Activated CD8-positive, alpha-beta T cell treated with anti-CD3 and anti-CD28 coated beads, Interleukin-2, amount 10 ng/mL, durations not matched to agents 7 days and 5 days (primary cell): ENCODE measurements at regions not wholly inside any gene's neighbourhood (a gene's known extent, or its start where the extent isn't known, plus 50 kb on each side); places are given as distances from the start of the nearest gene placed in this dataset.
"Not testable (repeated sequence)": the region's sequence is repeated elsewhere in the genome, so short reads cannot be mapped to it uniquely, and the experiment has no call there.

Experiments used
- ATAC-seq: fragments of 150-1000 bp; cut with Tn5 transposase; one replicate; pipeline ENCODE4 v1.10.0; 2021; ENCODE audit warnings: moderate library complexity
- CTCF ChIA-PET: fragments of 350-600 bp; sonication (Branson Sonifier 250); formaldehyde crosslinking; loops from one replicate; lab custom pipeline; 2021; ENCODE audit warnings: antibody characterized with exemption; lab: Charles Lee
- POLR2A ChIA-PET: fragments of 350-600 bp; sonication (Branson Sonifier 250); formaldehyde crosslinking; loops from one replicate; lab custom pipeline; 2021; ENCODE audit warnings: antibody characterized with exemption; lab: Charles Lee
- DNase-seq: peaks from one replicate; pipeline ENCODE4 v3.0.0-alpha.2; 2020
- H3K27ac Mint-ChIP-seq: one replicate; pipeline ENCODE4 v1.8.0; 2021; ENCODE audit warnings: mild to moderate bottlenecking, mixed read lengths
- H3K27me3 Mint-ChIP-seq: one replicate; pipeline ENCODE4 v1.8.0; 2021; ENCODE audit warnings: low read depth, mixed read lengths
- H3K36me3 Mint-ChIP-seq: one replicate; pipeline ENCODE4 v1.8.0; 2021; ENCODE audit warnings: low read depth, mixed read lengths
- H3K4me1 Mint-ChIP-seq: one replicate; pipeline ENCODE4 v1.8.0; 2021; ENCODE audit warnings: low read depth, mixed read lengths
- H3K4me3 Mint-ChIP-seq: one replicate; pipeline ENCODE4 v1.8.0; 2021; ENCODE audit warnings: mild to moderate bottlenecking, mixed read lengths
- H3K9me3 Mint-ChIP-seq: one replicate; pipeline ENCODE4 v1.8.0; 2022; ENCODE audit warnings: mixed read lengths; ENCODE audit not compliant: insufficient read depth

DNA sequence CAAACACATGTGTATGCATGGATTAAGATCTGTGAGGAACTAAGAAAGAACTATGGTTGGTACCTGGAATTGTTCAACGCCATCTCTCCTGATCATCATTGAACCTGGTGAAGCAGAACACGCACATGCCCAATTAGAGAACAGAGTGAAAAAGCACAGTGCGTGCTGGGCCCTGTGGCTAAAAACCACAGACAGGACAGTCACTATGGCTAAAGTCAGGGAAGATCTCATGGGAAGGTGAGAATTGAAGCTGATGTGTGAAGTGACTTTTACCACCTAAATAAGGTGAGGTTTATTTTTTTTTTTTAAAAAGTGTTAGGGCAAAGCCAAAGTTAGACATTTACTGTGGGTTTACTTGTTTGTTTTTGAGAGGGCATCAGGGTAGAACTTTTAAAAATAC, 215.0 kb downstream of the SLC38A4 start:
- peaks cover 55% of the 10 kb centered on the region for H3K36me3 Mint-ChIP-seq
- no peaks in the 10 kb centered on the region for H3K27me3 Mint-ChIP-seq
- H3K9me3 Mint-ChIP-seq, result peaks cover 30% of the 10 kb centered on the region
- no peak for ATAC-seq
- CTCF ChIA-PET, result no interaction called here
- H3K27ac Mint-ChIP-seq, result no peak overlapping the region
- H3K4me1 Mint-ChIP-seq, result peaks cover 27% of the 10 kb centered on the region
- POLR2A ChIA-PET, result no interaction called here
- DNase-seq, result no peak
- no peak overlapping the region for H3K4me3 Mint-ChIP-seq

GRCh38 chr12:46609674-46610073, 216.1 kb downstream of the SLC38A4 start:
- H3K27me3 Mint-ChIP-seq, result no peaks in the 10 kb centered on the region
- peaks cover 27% of the 10 kb centered on the region for H3K9me3 Mint-ChIP-seq
- H3K4me3 Mint-ChIP-seq, result peak overlapping the region; percentile 60
- ChIA-PET CTCF (interaction anchor here (0.9 to 1.2 kb wide), 3 partner anchors 10 to 52 kb away, joined by 3 read pairs; no protein-coding TSS in a partner anchor), POLR2A (interaction anchor here (1.2 kb wide), 1 partner anchor 51 kb away, joined by 3 read pairs; no protein-coding TSS in a partner anchor)
- DNase-seq (no peak), ATAC-seq (no peak)
- peak overlapping the region; percentile 85 for H3K27ac Mint-ChIP-seq
- H3K36me3 Mint-ChIP-seq, result peaks cover 55% of the 10 kb centered on the region
- peaks cover 27% of the 10 kb centered on the region for H3K4me1 Mint-ChIP-seq

DNA sequence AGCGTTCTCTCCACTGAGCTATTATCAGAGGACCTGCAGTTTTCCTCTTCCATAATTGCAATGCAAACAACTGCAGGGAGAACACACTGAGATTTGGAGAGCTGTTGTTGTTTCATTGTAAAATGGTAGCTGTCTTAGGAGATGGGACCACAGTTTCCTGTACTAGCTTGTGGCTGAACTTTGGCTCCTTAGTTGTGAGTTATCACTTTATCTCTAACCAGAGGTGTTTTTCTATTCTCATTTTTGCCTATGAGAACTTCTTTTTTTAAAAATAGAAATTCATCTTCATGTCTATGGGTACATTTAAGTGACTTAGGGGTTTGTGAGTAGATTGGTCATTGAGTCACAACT, 216.5 kb downstream of the SLC38A4 start:
- Mint-ChIP-seq H3K4me3 (peak overlapping the region; percentile 60), H3K9me3 (peaks cover 23% of the 10 kb centered on the region)

DNA sequence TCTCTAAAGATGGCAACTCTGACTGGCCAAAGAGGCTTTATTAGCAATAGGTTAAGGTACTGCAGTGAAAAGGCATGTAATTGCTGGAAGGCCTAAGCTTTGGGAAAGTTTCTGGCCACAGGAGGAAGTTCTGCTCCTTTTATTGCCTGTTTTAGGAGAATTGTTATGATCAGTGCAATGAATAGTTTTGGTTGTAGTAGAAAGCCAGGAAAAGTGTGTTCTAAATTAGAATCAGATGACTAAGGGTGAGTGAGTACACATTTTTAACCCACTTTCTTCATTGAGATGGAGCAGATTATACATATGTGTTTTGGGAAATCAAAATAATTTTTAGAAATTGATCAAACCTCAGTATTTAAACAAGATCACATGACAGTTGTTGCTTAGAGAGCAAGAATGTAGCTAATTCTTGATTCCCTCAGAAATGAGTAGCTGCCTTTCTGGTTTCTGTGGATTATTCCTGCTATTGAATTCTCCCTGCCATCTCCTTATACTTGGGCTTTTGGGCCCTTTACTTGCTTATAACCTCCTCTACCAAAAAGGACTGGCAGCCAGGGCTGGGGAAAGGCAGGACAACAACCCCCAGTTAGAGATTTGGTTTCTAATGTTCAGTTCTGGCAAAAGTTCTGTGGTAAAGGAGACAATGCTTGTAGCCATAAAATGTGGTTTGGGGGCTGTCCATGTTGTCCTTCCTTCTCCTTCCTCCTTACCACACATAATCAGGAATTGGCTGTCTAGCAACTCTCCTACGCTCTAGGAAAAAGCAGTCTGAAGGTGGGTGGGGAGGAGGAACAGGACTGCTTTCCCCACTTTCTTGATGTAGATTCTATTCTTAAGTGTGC, 217.1 kb downstream of the SLC38A4 start:
- ChIA-PET POLR2A (interaction anchor here (0.9 to 1.2 kb wide), 2 partner anchors 23 to 85 kb away, joined by 3 to 5 read pairs; no protein-coding TSS in a partner anchor), CTCF (interaction anchor here (0.9 to 1.2 kb wide), 2 partner anchors 15 to 53 kb away, joined by 3 read pairs; no protein-coding TSS in a partner anchor)
- Mint-ChIP-seq H3K9me3 (peaks cover 22% of the 10 kb centered on the region), H3K36me3 (peaks cover 58% of the 10 kb centered on the region), H3K4me1 (peaks cover 27% of the 10 kb centered on the region), H3K27ac (peak overlapping the region; percentile 85), H3K27me3 (no peaks in the 10 kb centered on the region), H3K4me3 (peak overlapping the region; percentile 60)
- no peak for DNase-seq
- ATAC-seq, result no peak

More for the DNA sequence above, 216.5 kb downstream of the SLC38A4 start:
- CTCF ChIA-PET, result interaction anchor here (0.9 to 1.2 kb wide), 2 partner anchors 15 to 52 kb away, joined by 3 read pairs; no protein-coding TSS in a partner anchor
- peaks cover 27% of the 10 kb centered on the region for H3K4me1 Mint-ChIP-seq
- H3K36me3 Mint-ChIP-seq, result peaks cover 57% of the 10 kb centered on the region
- DNase-seq (peak; percentile 56), ATAC-seq (peak; percentile 94)
- H3K27ac Mint-ChIP-seq, result peak overlapping the region; percentile 85
- no peaks in the 10 kb centered on the region for H3K27me3 Mint-ChIP-seq
- POLR2A ChIA-PET, result interaction anchor here (0.9 to 1.2 kb wide), 3 partner anchors 24 to 85 kb away, joined by 3 to 5 read pairs (median 3); no protein-coding TSS in a partner anchor

DNA sequence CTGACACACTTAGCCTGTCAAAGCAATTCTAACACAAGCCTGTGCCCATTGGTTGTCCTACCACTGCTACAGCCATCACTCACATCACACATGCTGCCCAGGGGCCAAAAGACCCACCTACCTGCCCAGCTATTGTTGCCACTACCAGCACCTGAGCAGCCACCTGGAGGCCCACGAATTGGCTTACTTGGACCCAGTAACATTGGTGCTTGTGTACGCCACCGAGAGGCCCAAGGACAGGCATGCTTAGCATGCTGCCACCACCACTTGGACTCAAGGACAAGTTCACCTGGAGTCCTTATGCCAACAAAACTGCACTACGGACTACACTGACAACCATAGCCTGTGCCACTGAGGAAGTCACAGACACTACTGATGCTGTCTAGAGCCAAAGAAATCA, 221.1 kb downstream of the SLC38A4 start:
- DNase-seq (no peak), ATAC-seq (no peak)
- no peaks in the 10 kb centered on the region for H3K27me3 Mint-ChIP-seq
- H3K27ac Mint-ChIP-seq, result no peak overlapping the region
- H3K9me3 Mint-ChIP-seq, result peaks cover 35% of the 10 kb centered on the region
- POLR2A ChIA-PET, result no interaction called here
- CTCF ChIA-PET, result no interaction called here
- H3K4me1 Mint-ChIP-seq, result peaks cover 16% of the 10 kb centered on the region
- peaks cover 53% of the 10 kb centered on the region for H3K36me3 Mint-ChIP-seq
- H3K4me3 Mint-ChIP-seq, result no peak overlapping the region

DNA sequence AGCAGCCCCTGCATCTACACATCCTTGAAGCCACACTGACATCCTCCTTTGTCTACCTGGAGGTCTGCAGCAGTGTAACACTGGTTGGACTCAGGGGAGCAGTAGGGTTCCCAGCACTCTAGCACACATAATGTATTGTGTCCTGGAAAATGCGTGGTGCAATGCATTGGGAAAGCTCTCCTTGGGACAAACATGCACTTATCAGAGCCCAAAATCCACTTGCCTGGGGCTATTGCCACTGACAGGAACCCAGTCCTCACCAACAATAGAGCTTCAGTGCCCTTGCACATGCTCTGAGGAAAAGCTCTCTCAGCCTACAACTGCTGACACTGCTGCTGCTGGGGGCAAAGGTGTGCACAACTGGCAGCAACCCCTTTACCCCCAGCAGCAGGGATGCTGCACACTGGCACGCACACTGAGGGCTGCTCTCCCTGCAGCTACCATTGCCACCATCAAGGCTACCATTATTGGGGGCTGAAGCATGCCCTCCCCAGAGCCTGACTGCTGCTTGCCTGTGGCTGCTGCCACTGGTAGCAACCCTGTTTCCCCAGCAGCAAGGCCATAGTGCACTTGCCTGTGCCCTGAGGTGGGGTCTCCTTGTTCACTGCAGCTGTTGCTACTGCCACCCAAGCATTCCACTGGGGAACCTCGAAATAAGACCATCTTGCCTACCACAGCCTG, 221.9 kb downstream of the SLC38A4 start:
- Mint-ChIP-seq H3K27ac (no peak overlapping the region), H3K4me1 (peaks cover 8% of the 10 kb centered on the region), H3K9me3 (peaks cover 36% of the 10 kb centered on the region), H3K4me3 (no peak overlapping the region), H3K36me3 (peaks cover 48% of the 10 kb centered on the region), H3K27me3 (no peaks in the 10 kb centered on the region)
- ChIA-PET POLR2A (interaction anchor here (0.9 kb wide), 1 partner anchor 334 kb away, joined by 3 read pairs; no protein-coding TSS in a partner anchor), CTCF (no interaction called here)
- ATAC-seq, result no peak
- no peak for DNase-seq

DNA sequence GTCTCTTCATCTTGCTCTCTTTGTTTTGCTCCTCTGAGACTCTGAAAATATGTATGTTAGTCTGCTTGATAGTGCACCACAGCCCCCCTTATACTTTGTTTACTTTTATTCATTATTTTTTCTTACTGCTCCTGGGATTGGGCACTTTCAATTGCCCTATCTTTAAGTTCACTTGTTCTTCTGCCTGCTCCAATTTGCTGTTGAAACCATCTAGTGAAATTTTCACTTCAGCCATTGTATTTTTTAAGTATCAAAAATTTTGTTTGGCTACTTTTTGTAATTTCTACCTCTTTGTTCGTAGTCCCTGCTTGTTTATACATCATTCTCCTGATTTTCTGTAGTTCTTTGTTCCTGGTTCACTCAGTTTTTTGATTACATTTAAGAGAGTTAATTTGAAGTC, 223.3 kb downstream of the SLC38A4 start:
- ChIA-PET POLR2A (interaction anchor here (0.8 kb wide), 1 partner anchor 46 kb away, joined by 3 read pairs; no protein-coding TSS in a partner anchor), CTCF (no interaction called here)
- no peaks in the 10 kb centered on the region for H3K27me3 Mint-ChIP-seq

GRCh38 chr12:46590991-46591703, 218.6 kb upstream of the SLC38A2 start:
- ATAC-seq (no peak), DNase-seq (no peak)
- Mint-ChIP-seq H3K27ac (no peak overlapping the region), H3K4me1 (peaks cover 21% of the 10 kb centered on the region), H3K4me3 (no peak overlapping the region), H3K27me3 (no peaks in the 10 kb centered on the region), H3K9me3 (peaks cover 17% of the 10 kb centered on the region), H3K36me3 (peaks cover 32% of the 10 kb centered on the region)
- CTCF ChIA-PET, result no interaction called here
- POLR2A ChIA-PET, result no interaction called here

More for the DNA sequence above, 223.3 kb downstream of the SLC38A4 start:
- H3K36me3 Mint-ChIP-seq, result peaks cover 50% of the 10 kb centered on the region
- DNase-seq (no peak), ATAC-seq (no peak)
- no peak overlapping the region for H3K4me3 Mint-ChIP-seq
- no peak overlapping the region for H3K27ac Mint-ChIP-seq
- H3K4me1 Mint-ChIP-seq, result peaks cover 3% of the 10 kb centered on the region
- H3K9me3 Mint-ChIP-seq, result peaks cover 39% of the 10 kb centered on the region

GRCh38 chr12:46585854-46586621, 213.5 kb upstream of the SLC38A2 start:
- ATAC-seq, result peak; percentile 42
- ChIA-PET CTCF (no interaction called here), POLR2A (interaction anchor here (0.6 to 1.7 kb wide), 7 partner anchors 23 to 317 kb away, joined by 3 to 9 read pairs (median 3); partner anchors contain the start of gene SLC38A1)
- Mint-ChIP-seq H3K9me3 (peaks cover 36% of the 10 kb centered on the region), H3K4me3 (no peak overlapping the region), H3K27me3 (no peaks in the 10 kb centered on the region), H3K36me3 (peaks cover 59% of the 10 kb centered on the region), H3K27ac (peak overlapping the region; percentile 76), H3K4me1 (peaks cover 49% of the 10 kb centered on the region)
- DNase-seq, result peak; percentile 78

DNA sequence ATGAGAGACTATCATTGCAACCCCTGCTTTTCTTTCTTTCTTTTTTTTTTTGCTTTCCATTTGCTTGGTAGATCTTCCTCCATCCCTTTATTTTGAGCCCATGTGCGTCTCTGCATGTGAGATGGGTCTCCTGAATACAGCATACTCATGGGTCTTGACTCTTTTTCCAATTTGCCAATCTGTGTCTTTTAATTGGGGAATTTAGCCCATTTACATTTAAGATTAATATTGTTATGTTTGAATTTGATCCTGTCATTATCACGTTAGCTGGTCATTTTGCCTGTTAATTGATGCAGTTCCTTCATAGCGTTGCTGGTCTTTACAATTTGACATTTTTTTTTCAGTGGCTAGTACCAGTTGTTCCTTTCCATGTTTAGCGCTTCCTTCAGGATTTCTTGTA, 211.5 kb upstream of the SLC38A2 start:
- peaks cover 61% of the 10 kb centered on the region for H3K36me3 Mint-ChIP-seq
- POLR2A ChIA-PET, H3K27ac Mint-ChIP-seq, ATAC-seq, H3K4me3 Mint-ChIP-seq, DNase-seq, H3K27me3 Mint-ChIP-seq: not testable (repeated sequence)
- CTCF ChIA-PET, result interaction anchor here (1.6 kb wide), 1 partner anchor 77 kb away, joined by 4 read pairs; no protein-coding TSS in a partner anchor
- H3K4me1 Mint-ChIP-seq, result peaks cover 47% of the 10 kb centered on the region
- peaks cover 39% of the 10 kb centered on the region for H3K9me3 Mint-ChIP-seq
